Keratinocyte (primary cell): ENCODE measurements at regions not wholly inside any gene's neighbourhood (a gene's known extent, or its start where the extent isn't known, plus 50 kb on each side); places are given as distances from the start of the nearest gene placed in this dataset.
A peak's percentile ranks its signal among the peaks of the same experiment; 100 is the strongest.

ENCODE experiments used
- DNase-seq: peaks from one replicate; pipeline ENCODE4 v3.0.0-alpha.2; 2011; ENCODE audit warnings: low read depth, missing footprints, low spot score
- FAIRE-seq: peaks from 2 replicates; lab custom pipeline; 2011; peaks lifted over from hg19 to GRCh38; lab: Jason Lieb, UNC
- H2AFZ ChIP-seq: 2 replicates; pipeline ENCODE4 v1.6.0; 2012; ENCODE audit warnings: low read length, control low read depth, inconsistent platforms; ENCODE audit not compliant: control insufficient read depth
- H3K27ac ChIP-seq: 2 replicates; pipeline ENCODE4 v1.5.1; 2011; ENCODE audit warnings: low read length; ENCODE audit not compliant: control insufficient read depth, insufficient read depth
- H3K27me3 ChIP-seq: 3 replicates; pipeline ENCODE4 v1.6.0; 2011; ENCODE audit warnings: low read length; ENCODE audit not compliant: control insufficient read depth, insufficient read depth; ENCODE audit errors: extremely low read depth
- H3K36me3 ChIP-seq, 2 experiments: 2 replicates in 1 of 2; 3 replicates in 1 of 2; pipeline ENCODE4 v1.5.1; 2011; ENCODE audit warnings: low read length in 2 of 2, mild to moderate bottlenecking in 1 of 2; ENCODE audit not compliant: control insufficient read depth in 2 of 2, insufficient read depth in 2 of 2; ENCODE audit errors: extremely low read depth in 1 of 2
- H3K4me1 ChIP-seq: 3 replicates; pipeline ENCODE4 v1.5.1; 2011; ENCODE audit warnings: low read length; ENCODE audit not compliant: control insufficient read depth, insufficient read depth; ENCODE audit errors: extremely low read depth
- H3K4me2 ChIP-seq: 3 replicates; pipeline ENCODE4 v1.6.0; 2011; ENCODE audit warnings: low read depth, low read length; ENCODE audit not compliant: control insufficient read depth, insufficient read depth; ENCODE audit errors: extremely low read depth
- H3K4me3 ChIP-seq, 3 experiments: fragments of 200-600 bp in 1 of 3; sonication (generic) in 1 of 3; 2 replicates in 2 of 3; 3 replicates in 1 of 3; pipeline ENCODE4 v1.5.1; 2011 to 2016; ENCODE audit warnings: low read length in 3 of 3, mild to moderate bottlenecking in 3 of 3, control low read depth in 2 of 3, inconsistent platforms in 1 of 3, low read depth in 1 of 3, mixed read lengths in 1 of 3, mixed run types in 1 of 3, moderate library complexity in 1 of 3; ENCODE audit not compliant: control insufficient read depth in 2 of 3, insufficient read depth in 2 of 3; ENCODE audit errors: extremely low read depth in 1 of 3
- H3K79me2 ChIP-seq: 2 replicates; pipeline ENCODE4 v1.6.0; 2012; ENCODE audit warnings: low read length; ENCODE audit not compliant: control insufficient read depth, insufficient read depth
- H3K9ac ChIP-seq: 3 replicates; pipeline ENCODE4 v1.6.0; 2011; ENCODE audit warnings: low read length; ENCODE audit not compliant: control insufficient read depth, insufficient read depth; ENCODE audit errors: extremely low read depth
- H3K9me1 ChIP-seq: 3 replicates; pipeline ENCODE4 v1.6.0; 2011; ENCODE audit warnings: low read length; ENCODE audit not compliant: control insufficient read depth, insufficient read depth; ENCODE audit errors: extremely low read depth
- H3K9me3 ChIP-seq: 2 replicates; pipeline ENCODE4 v1.5.1; 2012; ENCODE audit warnings: low read depth, low read length; ENCODE audit not compliant: control insufficient read depth
- H4K20me1 ChIP-seq: 3 replicates; pipeline ENCODE4 v1.6.0; 2011; ENCODE audit warnings: low read length; ENCODE audit not compliant: control insufficient read depth, insufficient read depth; ENCODE audit errors: extremely low read depth
- EZH2 ChIP-seq: IDR thresholded peaks from one replicate; pipeline ENCODE4 v1.6.1; 2012; ENCODE audit warnings: inconsistent platforms, mild to moderate bottlenecking, low read length, moderate library complexity
- dilution Hi-C: fragments of 300-500 bp; cut with MboI; formaldehyde crosslinking; loops from one replicate; pipeline ENCODE4 v1.7.0; 2020; ENCODE audit warnings: low sequenced_read_pairs; ENCODE audit not compliant: extremely low pct_ligation_motif_present
- TF ChIP-seq, protein P1 (sequence below), 3 experiments: IDR thresholded peaks in 1 of 3; conservative IDR thresholded peaks in 1 of 3; optimal IDR thresholded peaks in 1 of 3; 2 replicates in 2 of 3; 3 replicates in 1 of 3; pipeline versions ENCODE3 to v1.5.1; 2011; ENCODE audit warnings: low read length in 3 of 3, mild to moderate bottlenecking in 3 of 3, moderate library complexity in 2 of 3, control low read depth in 1 of 3, inconsistent platforms in 1 of 3; ENCODE audit not compliant: insufficient read depth in 2 of 3; ENCODE audit errors: extremely low read depth in 1 of 3

DNA sequence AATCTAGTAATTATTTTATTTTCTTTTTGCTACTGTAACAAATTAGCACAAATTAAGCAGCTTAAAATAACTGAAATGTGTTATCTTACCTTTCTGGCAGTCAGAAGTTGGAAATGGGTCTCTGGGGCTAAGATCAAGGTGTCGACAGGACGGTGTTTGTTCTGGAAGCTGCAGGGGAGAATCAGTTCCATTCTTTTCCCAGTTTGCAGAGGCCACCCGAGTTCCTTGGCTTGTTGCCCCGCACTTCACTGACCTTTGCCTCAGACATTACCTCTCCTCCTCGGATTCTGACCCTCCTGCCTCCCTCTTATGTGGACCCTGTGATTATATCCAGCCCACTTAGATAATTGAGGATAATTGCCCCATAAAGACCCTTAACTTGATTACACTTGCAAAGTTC lies 61.0 kb upstream of the MAF start:
- Histone ChIP-seq H3K36me3 (no peaks in the 10 kb centered on the region), H3K9me1 (no peaks in the 10 kb centered on the region), H2AFZ (no peak overlapping the region), H3K27me3 (no peaks in the 10 kb centered on the region), H3K79me2 (no peaks in the 10 kb centered on the region), H3K9me3 (no peaks in the 10 kb centered on the region), H3K4me2 (no peak overlapping the region), H3K27ac (no peak overlapping the region), H3K9ac (no peak overlapping the region), H3K4me1 (peaks cover 39% of the 10 kb centered on the region), H4K20me1 (no peaks in the 10 kb centered on the region), H3K4me3 (no peak overlapping the region)
- TF ChIP-seq EZH2, result no peak
- TF ChIP-seq, protein P1, sequence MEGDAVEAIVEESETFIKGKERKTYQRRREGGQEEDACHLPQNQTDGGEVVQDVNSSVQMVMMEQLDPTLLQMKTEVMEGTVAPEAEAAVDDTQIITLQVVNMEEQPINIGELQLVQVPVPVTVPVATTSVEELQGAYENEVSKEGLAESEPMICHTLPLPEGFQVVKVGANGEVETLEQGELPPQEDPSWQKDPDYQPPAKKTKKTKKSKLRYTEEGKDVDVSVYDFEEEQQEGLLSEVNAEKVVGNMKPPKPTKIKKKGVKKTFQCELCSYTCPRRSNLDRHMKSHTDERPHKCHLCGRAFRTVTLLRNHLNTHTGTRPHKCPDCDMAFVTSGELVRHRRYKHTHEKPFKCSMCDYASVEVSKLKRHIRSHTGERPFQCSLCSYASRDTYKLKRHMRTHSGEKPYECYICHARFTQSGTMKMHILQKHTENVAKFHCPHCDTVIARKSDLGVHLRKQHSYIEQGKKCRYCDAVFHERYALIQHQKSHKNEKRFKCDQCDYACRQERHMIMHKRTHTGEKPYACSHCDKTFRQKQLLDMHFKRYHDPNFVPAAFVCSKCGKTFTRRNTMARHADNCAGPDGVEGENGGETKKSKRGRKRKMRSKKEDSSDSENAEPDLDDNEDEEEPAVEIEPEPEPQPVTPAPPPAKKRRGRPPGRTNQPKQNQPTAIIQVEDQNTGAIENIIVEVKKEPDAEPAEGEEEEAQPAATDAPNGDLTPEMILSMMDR (optimal IDR thresholded peaks at IDR 0.05 in 1 of 3, IDR thresholded peaks at IDR 0.05 in 1 of 3, conservative IDR thresholded peaks at IDR 0.05 in 1 of 3; ENCODE audit: extremely low read depth in 1 of 3, insufficient read depth in 2 of 3, low read length in 3 of 3), result no peak
- FAIRE-seq (no peak), DNase-seq (no peak)
- dilution Hi-C loops, result no loop called here

GRCh38 chr16:79659344-79659743 lies 58.8 kb upstream of the MAF start:
- no peaks in the 10 kb centered on the region for H3K9me3 ChIP-seq
- peak; percentile 55 for DNase-seq
- FAIRE-seq, result peak; percentile 93
- H3K9ac ChIP-seq, result no peak overlapping the region
- no peaks in the 10 kb centered on the region for H3K79me2 ChIP-seq
- no peaks in the 10 kb centered on the region for H3K9me1 ChIP-seq
- H3K27me3 ChIP-seq, result no peaks in the 10 kb centered on the region
- dilution Hi-C loops, result no loop called here
- peak overlapping the region; percentile 32 for H2AFZ ChIP-seq
- no peaks in the 10 kb centered on the region for H4K20me1 ChIP-seq
- H3K4me2 ChIP-seq, result peak overlapping the region; percentile 90
- peak overlapping the region; percentile 96 for H3K27ac ChIP-seq
- H3K36me3 ChIP-seq, result no peaks in the 10 kb centered on the region
- H3K4me3 ChIP-seq, result no peak overlapping the region
- TF ChIP-seq, protein P1 (optimal IDR thresholded peaks at IDR 0.05 in 1 of 3, IDR thresholded peaks at IDR 0.05 in 1 of 3, conservative IDR thresholded peaks at IDR 0.05 in 1 of 3; ENCODE audit: extremely low read depth in 1 of 3, insufficient read depth in 2 of 3, low read length in 3 of 3), result no peak
- no peak for TF ChIP-seq EZH2
- peaks cover 36% of the 10 kb centered on the region for H3K4me1 ChIP-seq
